ENCODE measurements at regions not wholly inside any gene's neighbourhood (a gene's known extent, or its start where the extent isn't known, plus 50 kb on each side); places are given as distances from the start of the nearest gene placed in this dataset.

DNA sequence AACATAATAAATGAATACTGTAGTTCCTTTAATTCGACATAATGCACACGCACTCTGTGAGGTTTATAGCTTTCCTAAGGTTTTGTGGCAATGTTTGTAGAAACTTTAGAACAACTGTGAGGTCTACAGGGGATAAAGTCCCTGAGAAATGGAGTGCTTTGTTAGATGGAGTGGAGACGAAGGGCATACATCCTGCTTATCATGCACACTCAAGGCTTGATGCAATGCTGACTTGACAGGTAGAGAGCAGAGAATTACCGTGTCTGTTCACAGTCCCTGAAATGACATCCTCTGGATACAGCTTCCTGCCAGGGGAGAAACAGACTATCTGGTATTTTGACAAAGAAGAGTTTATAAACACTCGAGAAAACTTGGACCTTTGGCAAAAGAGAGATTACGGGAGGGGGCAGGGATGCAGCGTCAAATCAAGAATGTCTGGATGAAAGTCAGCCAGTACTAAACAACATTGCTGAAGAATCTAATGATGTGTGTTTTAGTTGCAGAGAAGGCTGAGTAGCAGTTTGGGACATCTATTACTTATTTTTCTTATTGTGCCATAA lies 766.9 kb upstream of the ZEB2 start:
- DNase-seq = no peak
- TF ChIP-seq, protein P1, sequence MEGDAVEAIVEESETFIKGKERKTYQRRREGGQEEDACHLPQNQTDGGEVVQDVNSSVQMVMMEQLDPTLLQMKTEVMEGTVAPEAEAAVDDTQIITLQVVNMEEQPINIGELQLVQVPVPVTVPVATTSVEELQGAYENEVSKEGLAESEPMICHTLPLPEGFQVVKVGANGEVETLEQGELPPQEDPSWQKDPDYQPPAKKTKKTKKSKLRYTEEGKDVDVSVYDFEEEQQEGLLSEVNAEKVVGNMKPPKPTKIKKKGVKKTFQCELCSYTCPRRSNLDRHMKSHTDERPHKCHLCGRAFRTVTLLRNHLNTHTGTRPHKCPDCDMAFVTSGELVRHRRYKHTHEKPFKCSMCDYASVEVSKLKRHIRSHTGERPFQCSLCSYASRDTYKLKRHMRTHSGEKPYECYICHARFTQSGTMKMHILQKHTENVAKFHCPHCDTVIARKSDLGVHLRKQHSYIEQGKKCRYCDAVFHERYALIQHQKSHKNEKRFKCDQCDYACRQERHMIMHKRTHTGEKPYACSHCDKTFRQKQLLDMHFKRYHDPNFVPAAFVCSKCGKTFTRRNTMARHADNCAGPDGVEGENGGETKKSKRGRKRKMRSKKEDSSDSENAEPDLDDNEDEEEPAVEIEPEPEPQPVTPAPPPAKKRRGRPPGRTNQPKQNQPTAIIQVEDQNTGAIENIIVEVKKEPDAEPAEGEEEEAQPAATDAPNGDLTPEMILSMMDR (IDR thresholded peaks at IDR 0.05) = no peak
- no peak for TF ChIP-seq POLR2A (IDR thresholded peaks at IDR 0.05)
- H3K27ac ChIP-seq = no peak overlapping the region
- intact Hi-C loops (cut with DNase I; ENCODE audit: low total_unique reads) = no loop called here
- H3K27me3 ChIP-seq = no peaks in the 10 kb centered on the region
- H3K36me3 ChIP-seq (ENCODE audit: low read depth, missing control alignments) = no peaks in the 10 kb centered on the region
- no peak overlapping the region for H3K4me3 ChIP-seq
- no peaks in the 10 kb centered on the region for H3K4me1 ChIP-seq
- 53 to 61% methylated on average over 7 of the region's 7 CpGs for WGBS, 2 donors
- no peaks in the 10 kb centered on the region for H3K9me3 ChIP-seq

GRCh38 chr2:145284551-145284950 lies 764.6 kb upstream of the ZEB2 start:
- Histone ChIP-seq H3K27me3 (no peaks in the 10 kb centered on the region), H3K4me3 (no peak overlapping the region), H3K36me3 (ENCODE audit: low read depth, missing control alignments) (no peaks in the 10 kb centered on the region), H3K4me1 (no peaks in the 10 kb centered on the region), H3K27ac (no peak overlapping the region), H3K9me3 (no peaks in the 10 kb centered on the region)
- 80 to 83% methylated on average over 5 of the region's 5 CpGs for WGBS, 2 donors
- intact Hi-C loops (cut with DNase I; ENCODE audit: low total_unique reads) = no loop called here
- TF ChIP-seq, protein P1 (IDR thresholded peaks at IDR 0.05) = no peak
- no peak for TF ChIP-seq POLR2A (IDR thresholded peaks at IDR 0.05)
- DNase-seq = no peak

GRCh38 chr2:145283131-145283530 lies 763.2 kb upstream of the ZEB2 start:
- Histone ChIP-seq H3K27ac (no peak overlapping the region), H3K4me1 (no peaks in the 10 kb centered on the region), H3K36me3 (ENCODE audit: low read depth, missing control alignments) (no peaks in the 10 kb centered on the region), H3K4me3 (no peak overlapping the region), H3K9me3 (no peaks in the 10 kb centered on the region), H3K27me3 (no peaks in the 10 kb centered on the region)
- no peak for DNase-seq
- TF ChIP-seq, protein P1 (IDR thresholded peaks at IDR 0.05) = no peak
- TF ChIP-seq POLR2A (IDR thresholded peaks at IDR 0.05) = no peak
- intact Hi-C loops (cut with DNase I; ENCODE audit: low total_unique reads) = no loop called here
- 33 to 60% methylated on average over 1 of the region's 1 CpG for WGBS, 2 donors

DNA sequence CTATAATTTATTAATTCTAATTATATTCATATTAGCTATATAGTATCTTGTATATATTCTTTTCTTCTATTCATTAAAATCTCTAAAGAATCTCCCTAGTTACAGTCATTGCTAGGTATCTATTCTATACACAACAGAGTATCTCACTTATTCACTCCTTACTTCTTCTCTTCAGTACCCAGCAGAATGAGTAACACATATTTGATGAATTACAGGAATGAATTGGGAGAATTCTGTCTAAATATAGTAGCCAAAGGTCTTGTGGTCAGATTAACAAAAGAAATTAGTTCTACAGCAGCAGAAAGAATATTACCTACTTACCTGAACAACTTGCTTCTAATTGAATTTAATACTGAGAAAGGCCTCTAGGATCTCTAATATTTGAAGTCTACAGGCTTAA lies 758.0 kb upstream of the ZEB2 start:
- Histone ChIP-seq H3K36me3 (ENCODE audit: low read depth, missing control alignments) (no peaks in the 10 kb centered on the region), H3K27ac (no peak overlapping the region), H3K9me3 (no peaks in the 10 kb centered on the region), H3K4me3 (no peak overlapping the region), H3K27me3 (no peaks in the 10 kb centered on the region), H3K4me1 (no peaks in the 10 kb centered on the region)
- intact Hi-C loops (cut with DNase I; ENCODE audit: low total_unique reads) = no loop called here
- DNase-seq = no peak
- TF ChIP-seq POLR2A (IDR thresholded peaks at IDR 0.05) = no peak
- TF ChIP-seq, protein P1 (IDR thresholded peaks at IDR 0.05) = no peak

- 86 to 100% methylated on average over 1 of the region's 1 CpG for WGBS, 2 donors
- Histone ChIP-seq H3K27ac (no peak overlapping the region), H3K27me3 (no peaks in the 10 kb centered on the region)
Observed at GRCh38 chr2:145273840-145274239, 753.9 kb upstream of the ZEB2 start.

More at GRCh38 chr2:145273840-145274239, 753.9 kb upstream of the ZEB2 start:
- intact Hi-C loops (cut with DNase I; ENCODE audit: low total_unique reads) = no loop called here
- H3K36me3 ChIP-seq (ENCODE audit: low read depth, missing control alignments) = no peaks in the 10 kb centered on the region
- H3K4me1 ChIP-seq = no peaks in the 10 kb centered on the region
- DNase-seq = no peak
- H3K9me3 ChIP-seq = no peaks in the 10 kb centered on the region
- TF ChIP-seq, protein P1 (IDR thresholded peaks at IDR 0.05) = no peak
- TF ChIP-seq POLR2A (IDR thresholded peaks at IDR 0.05) = no peak
- H3K4me3 ChIP-seq = no peak overlapping the region

All from testis (tissue), 2 donors.